GM23338 (cell line): ENCODE measurements at regions not wholly inside any gene's neighbourhood (a gene's known extent, or its start where the extent isn't known, plus 50 kb on each side); places are given as distances from the start of the nearest gene placed in this dataset.

Experiments
- ATAC-seq: fragments of 200-7000 bp; cut with Tn5 transposase; 3 replicates; pipeline ENCODE4 v1.9.1; 2020
- DNase-seq: peaks from one replicate; pipeline ENCODE4 v3.0.0-alpha.2; 2015; ENCODE audit warnings: low spot score
- H2AFZ ChIP-seq: fragments of 200-600 bp; sonication (generic); 2 replicates; pipeline ENCODE4 v1.8.0; 2016; ENCODE audit warnings: antibody characterized with exemption, mild to moderate bottlenecking, moderate library complexity
- H3F3A ChIP-seq: fragments of 200-600 bp; sonication (generic); replicated peaks from 2 replicates; pipeline ENCODE4 v1.8.0; 2017; ENCODE audit warnings: antibody characterized with exemption, mixed run types, low read depth
- H3K27ac ChIP-seq: fragments of 200-600 bp; sonication (generic); 2 replicates; pipeline ENCODE4 v1.6.1; 2016; ENCODE audit warnings: low read depth
- H3K27me3 ChIP-seq: fragments of 200-600 bp; sonication (generic); 2 replicates; pipeline ENCODE4 v1.8.0; 2016; ENCODE audit warnings: mild to moderate bottlenecking, mixed run types, moderate library complexity; ENCODE audit not compliant: insufficient read depth
- H3K36me3 ChIP-seq: fragments of 200-600 bp; sonication (generic); 2 replicates; pipeline ENCODE4 v1.8.0; 2016; ENCODE audit warnings: mild to moderate bottlenecking; ENCODE audit not compliant: insufficient read depth
- H3K4me1 ChIP-seq: fragments of 200-600 bp; sonication (generic); 2 replicates; pipeline ENCODE4 v1.8.0; 2016; ENCODE audit warnings: mild to moderate bottlenecking, moderate library complexity; ENCODE audit not compliant: insufficient read depth
- H3K4me2 ChIP-seq: fragments of 200-600 bp; sonication (generic); 2 replicates; pipeline ENCODE4 v1.7.1; 2017; ENCODE audit warnings: mixed run types
- H3K4me3 ChIP-seq: fragments of 200-600 bp; sonication (generic); 2 replicates; pipeline ENCODE4 v1.6.1; 2016; ENCODE audit warnings: mixed run types
- H3K79me2 ChIP-seq: fragments of 200-600 bp; sonication (generic); replicated peaks from 2 replicates; pipeline ENCODE4 v1.8.0; 2017; ENCODE audit warnings: mild to moderate bottlenecking; ENCODE audit not compliant: insufficient read depth
- H3K9me2 ChIP-seq: fragments of 200-600 bp; sonication (generic); 2 replicates; pipeline ENCODE4 v1.8.0; 2017; ENCODE audit not compliant: insufficient read depth
- H4K20me1 ChIP-seq: fragments of 200-600 bp; sonication (generic); replicated peaks from 2 replicates; pipeline ENCODE4 v1.8.0; 2017; ENCODE audit warnings: mild to moderate bottlenecking; ENCODE audit not compliant: insufficient read depth
- H3K27ac Mint-ChIP-seq: 2 replicates; pipeline ENCODE4 v1.8.0; 2020; ENCODE audit warnings: inconsistent platforms, mild to moderate bottlenecking, moderate library complexity, mixed read lengths
- H3K27me3 Mint-ChIP-seq: 3 replicates; pipeline ENCODE4 v1.8.0; 2022; ENCODE audit warnings: low read depth, mild to moderate bottlenecking, moderate library complexity, mixed read lengths, inconsistent platforms; ENCODE audit not compliant: insufficient read depth, poor library complexity
- H3K36me3 Mint-ChIP-seq: 3 replicates; pipeline ENCODE4 v1.8.0; 2021; ENCODE audit warnings: low read depth, mild to moderate bottlenecking, inconsistent platforms, moderate library complexity, mixed read lengths
- H3K4me1 Mint-ChIP-seq: 3 replicates; pipeline ENCODE4 v1.8.0; 2020; ENCODE audit warnings: mild to moderate bottlenecking, inconsistent platforms, mixed read lengths
- H3K4me3 Mint-ChIP-seq: 3 replicates; pipeline ENCODE4 v1.8.0; 2021; ENCODE audit warnings: moderate library complexity, mild to moderate bottlenecking, inconsistent platforms, mixed read lengths
- H3K9me3 Mint-ChIP-seq: 3 replicates; pipeline ENCODE4 v1.8.0; 2020; ENCODE audit warnings: moderate library complexity, mild to moderate bottlenecking, inconsistent platforms, mixed read lengths
- CREB1 ChIP-seq: fragments of 250-450 bp; sonication (Bioruptor Pico); IDR thresholded peaks from 2 replicates; pipeline ENCODE4 v1.5.0; 2020; ENCODE audit warnings: low read depth, mild to moderate bottlenecking, moderate library complexity
- EZH2 ChIP-seq: fragments of 200-600 bp; sonication (generic); IDR thresholded peaks from one replicate; pipeline ENCODE4 v1.8.0; 2017; ENCODE audit warnings: antibody characterized with exemption, mild to moderate bottlenecking, low read depth; ENCODE audit not compliant: unreplicated experiment
- EZH2phosphoT487 ChIP-seq: fragments of 200-600 bp; sonication (generic); IDR thresholded peaks from one replicate; pipeline ENCODE4 v1.8.1; 2018; ENCODE audit warnings: antibody characterized with exemption; ENCODE audit not compliant: unreplicated experiment
- JUNB ChIP-seq: IDR thresholded peaks from one replicate; pipeline ENCODE4 v1.6.1; 2016; ENCODE audit warnings: antibody characterized with exemption; ENCODE audit not compliant: unreplicated experiment
- NANOG ChIP-seq: IDR thresholded peaks from 2 replicates; pipeline ENCODE4 v1.6.1; 2016; ENCODE audit warnings: antibody characterized with exemption, borderline replicate concordance
- POLR2AphosphoS5 ChIP-seq: IDR thresholded peaks from 2 replicates; pipeline ENCODE4 v1.6.1; 2016; ENCODE audit warnings: antibody characterized with exemption, low read depth
- STAT1 ChIP-seq: IDR thresholded peaks from one replicate; pipeline ENCODE4 v1.6.1; 2016; ENCODE audit warnings: antibody characterized with exemption; ENCODE audit not compliant: unreplicated experiment
- ZNF114 ChIP-seq: fragments of 250-450 bp; sonication (Bioruptor Pico); IDR thresholded peaks from 2 replicates; pipeline ENCODE4 v1.5.0; 2020; ENCODE audit warnings: mild to moderate bottlenecking, moderate library complexity
- ZNF331 ChIP-seq: fragments of 250-450 bp; sonication (Bioruptor Pico); IDR thresholded peaks from 2 replicates; pipeline ENCODE4 v1.5.0; 2020; ENCODE audit warnings: low read depth, mild to moderate bottlenecking, moderate library complexity
- TF ChIP-seq, protein P1 (sequence below), 2 experiments: fragments of 200-600 bp in 1 of 2; sonication (generic) in 1 of 2; conservative IDR thresholded peaks; 2 replicates each; pipeline versions ENCODE4 v1.5.1 to v1.6.1; 2016 to 2017; ENCODE audit warnings: antibody characterized with exemption in 2 of 2, low read depth in 2 of 2, mild to moderate bottlenecking in 2 of 2, moderate library complexity in 1 of 2
- TF ChIP-seq, protein P2 (sequence below): IDR thresholded peaks from one replicate; pipeline ENCODE4 v1.6.1; 2018; ENCODE audit warnings: antibody characterized with exemption; ENCODE audit not compliant: unreplicated experiment
- TF ChIP-seq, protein P3 (sequence below): fragments of 250-450 bp; sonication (Bioruptor Pico); IDR thresholded peaks from 2 replicates; pipeline ENCODE4 v1.5.0; 2020; ENCODE audit warnings: mild to moderate bottlenecking, moderate library complexity
- TF ChIP-seq, protein P4 (sequence below): IDR thresholded peaks from 2 replicates; pipeline ENCODE4 v1.6.1; 2016; ENCODE audit warnings: antibody characterized with exemption

DNA sequence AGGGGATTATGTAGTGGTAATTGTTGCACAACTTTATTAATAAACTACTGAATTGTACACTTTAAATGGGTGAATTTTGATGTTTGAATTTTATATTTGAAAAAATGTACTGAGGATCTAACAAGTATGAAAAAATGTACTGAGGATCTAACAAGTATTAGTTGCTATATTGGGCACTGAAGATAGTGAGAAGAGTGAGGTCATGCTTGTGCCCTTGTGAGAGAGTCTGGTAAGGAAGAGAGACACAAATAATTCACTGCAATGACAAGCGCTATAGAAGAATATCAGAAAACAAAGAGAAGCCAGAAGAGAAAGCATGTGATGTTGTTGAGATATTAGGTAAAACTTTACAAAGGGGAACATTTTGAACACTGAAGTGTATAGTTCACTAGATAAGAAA lies 137.6 kb downstream of the DTWD1 start:
- no peaks in the 10 kb centered on the region for H3K4me1 ChIP-seq
- no peak overlapping the region for H3K4me3 ChIP-seq
- Mint-ChIP-seq H3K9me3 (peaks cover 28% of the 10 kb centered on the region), H3K27ac (no peak overlapping the region), H3K4me3 (no peak overlapping the region), H3K27me3 (peaks cover 1% of the 10 kb centered on the region), H3K4me1 (no peaks in the 10 kb centered on the region), H3K36me3 (peaks cover 5% of the 10 kb centered on the region; the same call in 1 of the 3 replicates)
- ATAC-seq (no peak), DNase-seq (no peak)
- H3K9me2 ChIP-seq: no peaks in the 10 kb centered on the region
- H2AFZ ChIP-seq: no peak overlapping the region
- H3K36me3 ChIP-seq: no peaks in the 10 kb centered on the region; the same call in 1 of the 2 replicates
- no peak for TF ChIP-seq ZNF114 (CRISPR knock-in tag)
- no peak for TF ChIP-seq CREB1
- no peak for TF ChIP-seq POLR2AphosphoS5
- TF ChIP-seq, protein P1, sequence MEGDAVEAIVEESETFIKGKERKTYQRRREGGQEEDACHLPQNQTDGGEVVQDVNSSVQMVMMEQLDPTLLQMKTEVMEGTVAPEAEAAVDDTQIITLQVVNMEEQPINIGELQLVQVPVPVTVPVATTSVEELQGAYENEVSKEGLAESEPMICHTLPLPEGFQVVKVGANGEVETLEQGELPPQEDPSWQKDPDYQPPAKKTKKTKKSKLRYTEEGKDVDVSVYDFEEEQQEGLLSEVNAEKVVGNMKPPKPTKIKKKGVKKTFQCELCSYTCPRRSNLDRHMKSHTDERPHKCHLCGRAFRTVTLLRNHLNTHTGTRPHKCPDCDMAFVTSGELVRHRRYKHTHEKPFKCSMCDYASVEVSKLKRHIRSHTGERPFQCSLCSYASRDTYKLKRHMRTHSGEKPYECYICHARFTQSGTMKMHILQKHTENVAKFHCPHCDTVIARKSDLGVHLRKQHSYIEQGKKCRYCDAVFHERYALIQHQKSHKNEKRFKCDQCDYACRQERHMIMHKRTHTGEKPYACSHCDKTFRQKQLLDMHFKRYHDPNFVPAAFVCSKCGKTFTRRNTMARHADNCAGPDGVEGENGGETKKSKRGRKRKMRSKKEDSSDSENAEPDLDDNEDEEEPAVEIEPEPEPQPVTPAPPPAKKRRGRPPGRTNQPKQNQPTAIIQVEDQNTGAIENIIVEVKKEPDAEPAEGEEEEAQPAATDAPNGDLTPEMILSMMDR (conservative IDR thresholded peaks at IDR 0.05; ENCODE audit: low read depth in 2 of 2): no peak
- TF ChIP-seq STAT1: no peak
- no peak for TF ChIP-seq JUNB
- TF ChIP-seq EZH2: no peak
- no peak for TF ChIP-seq ZNF331 (CRISPR knock-in tag)
- TF ChIP-seq, protein P2, sequence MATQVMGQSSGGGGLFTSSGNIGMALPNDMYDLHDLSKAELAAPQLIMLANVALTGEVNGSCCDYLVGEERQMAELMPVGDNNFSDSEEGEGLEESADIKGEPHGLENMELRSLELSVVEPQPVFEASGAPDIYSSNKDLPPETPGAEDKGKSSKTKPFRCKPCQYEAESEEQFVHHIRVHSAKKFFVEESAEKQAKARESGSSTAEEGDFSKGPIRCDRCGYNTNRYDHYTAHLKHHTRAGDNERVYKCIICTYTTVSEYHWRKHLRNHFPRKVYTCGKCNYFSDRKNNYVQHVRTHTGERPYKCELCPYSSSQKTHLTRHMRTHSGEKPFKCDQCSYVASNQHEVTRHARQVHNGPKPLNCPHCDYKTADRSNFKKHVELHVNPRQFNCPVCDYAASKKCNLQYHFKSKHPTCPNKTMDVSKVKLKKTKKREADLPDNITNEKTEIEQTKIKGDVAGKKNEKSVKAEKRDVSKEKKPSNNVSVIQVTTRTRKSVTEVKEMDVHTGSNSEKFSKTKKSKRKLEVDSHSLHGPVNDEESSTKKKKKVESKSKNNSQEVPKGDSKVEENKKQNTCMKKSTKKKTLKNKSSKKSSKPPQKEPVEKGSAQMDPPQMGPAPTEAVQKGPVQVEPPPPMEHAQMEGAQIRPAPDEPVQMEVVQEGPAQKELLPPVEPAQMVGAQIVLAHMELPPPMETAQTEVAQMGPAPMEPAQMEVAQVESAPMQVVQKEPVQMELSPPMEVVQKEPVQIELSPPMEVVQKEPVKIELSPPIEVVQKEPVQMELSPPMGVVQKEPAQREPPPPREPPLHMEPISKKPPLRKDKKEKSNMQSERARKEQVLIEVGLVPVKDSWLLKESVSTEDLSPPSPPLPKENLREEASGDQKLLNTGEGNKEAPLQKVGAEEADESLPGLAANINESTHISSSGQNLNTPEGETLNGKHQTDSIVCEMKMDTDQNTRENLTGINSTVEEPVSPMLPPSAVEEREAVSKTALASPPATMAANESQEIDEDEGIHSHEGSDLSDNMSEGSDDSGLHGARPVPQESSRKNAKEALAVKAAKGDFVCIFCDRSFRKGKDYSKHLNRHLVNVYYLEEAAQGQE: no peak
- TF ChIP-seq, protein P3, sequence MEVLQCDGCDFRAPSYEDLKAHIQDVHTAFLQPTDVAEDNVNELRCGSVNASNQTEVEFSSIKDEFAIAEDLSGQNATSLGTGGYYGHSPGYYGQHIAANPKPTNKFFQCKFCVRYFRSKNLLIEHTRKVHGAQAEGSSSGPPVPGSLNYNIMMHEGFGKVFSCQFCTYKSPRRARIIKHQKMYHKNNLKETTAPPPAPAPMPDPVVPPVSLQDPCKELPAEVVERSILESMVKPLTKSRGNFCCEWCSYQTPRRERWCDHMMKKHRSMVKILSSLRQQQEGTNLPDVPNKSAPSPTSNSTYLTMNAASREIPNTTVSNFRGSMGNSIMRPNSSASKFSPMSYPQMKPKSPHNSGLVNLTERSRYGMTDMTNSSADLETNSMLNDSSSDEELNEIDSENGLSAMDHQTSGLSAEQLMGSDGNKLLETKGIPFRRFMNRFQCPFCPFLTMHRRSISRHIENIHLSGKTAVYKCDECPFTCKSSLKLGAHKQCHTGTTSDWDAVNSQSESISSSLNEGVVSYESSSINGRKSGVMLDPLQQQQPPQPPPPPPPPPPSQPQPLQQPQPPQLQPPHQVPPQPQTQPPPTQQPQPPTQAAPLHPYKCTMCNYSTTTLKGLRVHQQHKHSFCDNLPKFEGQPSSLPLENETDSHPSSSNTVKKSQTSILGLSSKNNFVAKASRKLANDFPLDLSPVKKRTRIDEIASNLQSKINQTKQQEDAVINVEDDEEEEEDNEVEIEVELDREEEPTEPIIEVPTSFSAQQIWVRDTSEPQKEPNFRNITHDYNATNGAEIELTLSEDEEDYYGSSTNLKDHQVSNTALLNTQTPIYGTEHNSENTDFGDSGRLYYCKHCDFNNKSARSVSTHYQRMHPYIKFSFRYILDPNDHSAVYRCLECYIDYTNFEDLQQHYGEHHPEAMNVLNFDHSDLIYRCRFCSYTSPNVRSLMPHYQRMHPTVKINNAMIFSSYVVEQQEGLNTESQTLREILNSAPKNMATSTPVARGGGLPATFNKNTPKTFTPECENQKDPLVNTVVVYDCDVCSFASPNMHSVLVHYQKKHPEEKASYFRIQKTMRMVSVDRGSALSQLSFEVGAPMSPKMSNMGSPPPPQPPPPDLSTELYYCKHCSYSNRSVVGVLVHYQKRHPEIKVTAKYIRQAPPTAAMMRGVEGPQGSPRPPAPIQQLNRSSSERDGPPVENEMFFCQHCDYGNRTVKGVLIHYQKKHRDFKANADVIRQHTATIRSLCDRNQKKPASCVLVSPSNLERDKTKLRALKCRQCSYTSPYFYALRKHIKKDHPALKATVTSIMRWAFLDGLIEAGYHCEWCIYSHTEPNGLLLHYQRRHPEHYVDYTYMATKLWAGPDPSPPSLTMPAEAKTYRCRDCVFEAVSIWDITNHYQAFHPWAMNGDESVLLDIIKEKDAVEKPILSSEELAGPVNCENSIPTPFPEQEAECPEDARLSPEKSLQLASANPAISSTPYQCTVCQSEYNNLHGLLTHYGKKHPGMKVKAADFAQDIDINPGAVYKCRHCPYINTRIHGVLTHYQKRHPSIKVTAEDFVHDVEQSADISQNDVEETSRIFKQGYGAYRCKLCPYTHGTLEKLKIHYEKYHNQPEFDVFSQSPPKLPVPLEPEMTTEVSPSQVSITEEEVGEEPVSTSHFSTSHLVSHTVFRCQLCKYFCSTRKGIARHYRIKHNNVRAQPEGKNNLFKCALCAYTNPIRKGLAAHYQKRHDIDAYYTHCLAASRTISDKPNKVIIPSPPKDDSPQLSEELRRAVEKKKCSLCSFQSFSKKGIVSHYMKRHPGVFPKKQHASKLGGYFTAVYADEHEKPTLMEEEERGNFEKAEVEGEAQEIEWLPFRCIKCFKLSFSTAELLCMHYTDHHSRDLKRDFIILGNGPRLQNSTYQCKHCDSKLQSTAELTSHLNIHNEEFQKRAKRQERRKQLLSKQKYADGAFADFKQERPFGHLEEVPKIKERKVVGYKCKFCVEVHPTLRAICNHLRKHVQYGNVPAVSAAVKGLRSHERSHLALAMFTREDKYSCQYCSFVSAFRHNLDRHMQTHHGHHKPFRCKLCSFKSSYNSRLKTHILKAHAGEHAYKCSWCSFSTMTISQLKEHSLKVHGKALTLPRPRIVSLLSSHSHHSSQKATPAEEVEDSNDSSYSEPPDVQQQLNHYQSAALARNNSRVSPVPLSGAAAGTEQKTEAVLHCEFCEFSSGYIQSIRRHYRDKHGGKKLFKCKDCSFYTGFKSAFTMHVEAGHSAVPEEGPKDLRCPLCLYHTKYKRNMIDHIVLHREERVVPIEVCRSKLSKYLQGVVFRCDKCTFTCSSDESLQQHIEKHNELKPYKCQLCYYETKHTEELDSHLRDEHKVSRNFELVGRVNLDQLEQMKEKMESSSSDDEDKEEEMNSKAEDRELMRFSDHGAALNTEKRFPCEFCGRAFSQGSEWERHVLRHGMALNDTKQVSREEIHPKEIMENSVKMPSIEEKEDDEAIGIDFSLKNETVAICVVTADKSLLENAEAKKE: no peak
- TF ChIP-seq, protein P4, sequence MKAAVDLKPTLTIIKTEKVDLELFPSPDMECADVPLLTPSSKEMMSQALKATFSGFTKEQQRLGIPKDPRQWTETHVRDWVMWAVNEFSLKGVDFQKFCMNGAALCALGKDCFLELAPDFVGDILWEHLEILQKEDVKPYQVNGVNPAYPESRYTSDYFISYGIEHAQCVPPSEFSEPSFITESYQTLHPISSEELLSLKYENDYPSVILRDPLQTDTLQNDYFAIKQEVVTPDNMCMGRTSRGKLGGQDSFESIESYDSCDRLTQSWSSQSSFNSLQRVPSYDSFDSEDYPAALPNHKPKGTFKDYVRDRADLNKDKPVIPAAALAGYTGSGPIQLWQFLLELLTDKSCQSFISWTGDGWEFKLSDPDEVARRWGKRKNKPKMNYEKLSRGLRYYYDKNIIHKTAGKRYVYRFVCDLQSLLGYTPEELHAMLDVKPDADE: no peak
- no peak for TF ChIP-seq NANOG
- no peak for TF ChIP-seq EZH2phosphoT487
- no peaks in the 10 kb centered on the region for H3K27me3 ChIP-seq
- H3K79me2 ChIP-seq: no peaks in the 10 kb centered on the region
- H4K20me1 ChIP-seq: no peaks in the 10 kb centered on the region
- H3F3A ChIP-seq: no peaks in the 10 kb centered on the region
- H3K27ac ChIP-seq: no peak overlapping the region
- H3K4me2 ChIP-seq: no peak overlapping the region
